ENCODE measurements at regions not wholly inside any gene's neighbourhood (a gene's known extent, or its start where the extent isn't known, plus 50 kb on each side); places are given as distances from the start of the nearest gene placed in this dataset.

DNA sequence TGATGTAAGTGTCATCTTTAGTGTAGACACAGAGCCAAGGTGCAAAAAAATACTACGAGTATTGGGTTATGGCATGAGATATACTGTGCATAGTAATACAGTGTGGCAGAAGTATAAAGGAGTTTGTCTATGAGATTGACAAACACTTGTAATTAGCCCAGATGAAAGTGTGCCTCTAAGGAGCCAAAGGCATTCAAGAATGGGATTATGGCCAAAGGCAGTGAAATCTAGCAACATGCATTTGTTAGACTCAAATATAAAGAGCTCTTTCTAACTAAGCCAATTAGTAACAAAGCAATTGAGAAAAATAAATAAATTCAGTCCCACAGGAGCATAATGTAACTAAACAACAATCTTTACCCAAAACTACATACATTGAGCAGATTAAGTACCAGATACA is 1761.8 kb downstream of the SUCLG1 start:
- TF ChIP-seq POLR2A (IDR thresholded peaks at IDR 0.05; ENCODE audit: low read length), result no peak
- no peak for TF ChIP-seq GATA1 (IDR thresholded peaks at IDR 0.05; ENCODE audit: low read depth, low read length)
